GM21423 (cell line): ENCODE measurements at regions not wholly inside any gene's neighbourhood (a gene's known extent, or its start where the extent isn't known, plus 50 kb on each side); places are given as distances from the start of the nearest gene placed in this dataset.
"Not testable (repeated sequence)": the region's sequence is repeated elsewhere in the genome, so short reads cannot be mapped to it uniquely, and the experiment has no call there.

ENCODE experiments used
- ATAC-seq: cut with Tn5 transposase; IDR thresholded peaks from one replicate; pipeline ENCODE4 v1.9.1; 2021; ENCODE audit warnings: mild to moderate bottlenecking, moderate library complexity; ENCODE audit not compliant: unreplicated experiment

DNA sequence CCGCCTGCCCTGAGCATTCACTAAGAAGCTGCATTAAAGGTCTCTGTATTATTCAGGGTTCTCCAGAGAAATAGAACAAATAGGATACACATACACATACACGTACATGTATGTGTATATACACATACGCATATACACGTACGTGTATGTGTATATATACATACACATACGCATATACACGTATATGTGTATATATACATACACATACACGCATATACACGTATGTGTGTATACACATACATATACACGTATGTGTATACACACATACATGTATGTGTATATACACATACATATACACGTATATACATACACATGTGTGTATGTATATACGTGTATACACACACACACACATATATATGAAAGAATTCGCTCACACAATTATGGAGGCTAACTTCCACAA, 108.9 kb upstream of the BARHL2 start:
- no peak for ATAC-seq

- ATAC-seq, result no peak
Observed at GRCh38 chr1:90824551-90824950, 107.4 kb upstream of the BARHL2 start.

DNA sequence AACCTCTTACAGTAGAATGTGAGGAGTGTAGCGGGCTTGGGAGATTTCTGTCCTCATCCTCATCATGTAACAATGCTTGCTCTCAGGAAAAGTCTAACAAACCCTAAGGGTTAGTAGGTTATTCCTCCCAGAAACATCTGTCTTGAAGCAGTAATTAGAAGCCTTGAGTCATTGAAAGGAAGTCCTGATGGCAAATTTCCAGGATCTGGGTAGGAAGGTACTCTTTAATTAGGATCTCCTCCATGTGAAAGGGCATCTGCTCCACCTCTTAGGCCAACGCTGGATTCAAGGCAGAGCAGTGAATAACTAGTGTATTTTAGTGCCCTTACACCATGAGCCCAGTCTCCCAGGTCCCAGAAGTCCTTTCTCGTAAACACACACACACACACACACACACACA, 106.6 kb upstream of the BARHL2 start:
- ATAC-seq, result no peak

- no peak for ATAC-seq
Observed at GRCh38 chr1:90821788-90822359, 104.8 kb upstream of the BARHL2 start.

- ATAC-seq, result no peak
Observed at GRCh38 chr1:90821152-90821787, 104.2 kb upstream of the BARHL2 start.

- no peak for ATAC-seq
Observed at GRCh38 chr1:90820745-90821144, 103.6 kb upstream of the BARHL2 start.

DNA sequence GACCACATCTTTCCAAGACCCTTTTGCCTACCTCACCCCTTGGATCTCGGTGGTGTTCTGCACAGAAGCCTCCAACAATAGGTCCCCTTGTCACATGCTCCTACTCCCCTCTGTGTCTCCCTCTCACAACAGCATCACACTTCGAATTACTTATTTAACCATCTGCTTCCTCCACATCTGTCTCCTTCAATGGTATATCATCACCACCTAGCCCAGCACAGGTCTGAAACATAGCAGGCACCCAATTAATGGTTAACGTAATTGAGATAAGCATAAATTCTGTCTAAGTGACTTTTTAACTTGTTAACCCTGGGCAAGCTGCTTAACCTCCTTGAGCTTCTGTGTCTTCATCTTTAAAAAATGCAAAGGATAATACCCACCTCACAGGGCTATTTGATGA, 100.3 kb upstream of the BARHL2 start:
- no peak for ATAC-seq

- ATAC-seq, result not testable (repeated sequence)
Observed at GRCh38 chr1:90812237-90812636, 95.1 kb upstream of the BARHL2 start.

DNA sequence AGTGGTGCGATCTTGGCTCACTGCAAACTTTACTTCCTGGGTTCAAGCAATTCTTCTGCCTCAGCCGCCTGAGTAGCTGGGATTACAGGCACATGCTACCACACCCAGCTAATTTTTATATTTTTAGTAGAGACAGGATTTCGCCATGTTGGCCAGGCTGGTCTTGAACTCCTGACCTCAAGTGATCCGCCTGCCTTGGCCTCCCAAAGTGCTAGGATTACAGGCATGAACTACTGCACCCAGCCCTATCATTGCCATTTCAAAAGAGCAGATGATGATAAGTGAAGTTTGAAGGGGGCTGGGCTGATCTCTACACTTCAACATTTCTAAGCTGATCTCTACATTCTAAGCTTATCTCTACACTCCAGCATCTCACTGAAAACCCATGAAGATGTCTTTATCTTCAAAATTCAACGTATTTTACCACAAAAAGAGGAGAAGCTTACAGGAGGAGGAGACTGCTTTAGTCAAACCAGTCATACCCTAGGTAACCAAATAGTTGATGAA, 94.4 kb upstream of the BARHL2 start:
- ATAC-seq, result not testable (repeated sequence)

DNA sequence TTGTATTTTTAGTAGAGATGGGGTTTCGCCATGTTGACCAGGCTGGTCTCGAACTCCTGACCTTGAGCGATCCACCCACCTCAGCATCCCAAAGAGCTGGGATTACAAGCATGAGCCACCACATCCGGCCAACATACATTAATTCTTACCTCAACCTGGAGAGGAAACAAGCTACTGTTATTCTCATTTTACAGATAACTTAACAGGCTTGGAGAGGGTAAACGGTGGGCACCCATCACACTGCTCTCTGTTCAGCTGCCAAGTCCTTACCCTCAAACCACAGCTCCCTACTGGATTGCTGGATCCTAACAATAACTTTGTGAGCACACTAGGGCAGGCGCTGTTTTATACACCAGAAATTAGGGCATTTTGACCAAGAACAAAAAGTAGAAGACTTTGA, 93.6 kb upstream of the BARHL2 start:
- no peak for ATAC-seq

DNA sequence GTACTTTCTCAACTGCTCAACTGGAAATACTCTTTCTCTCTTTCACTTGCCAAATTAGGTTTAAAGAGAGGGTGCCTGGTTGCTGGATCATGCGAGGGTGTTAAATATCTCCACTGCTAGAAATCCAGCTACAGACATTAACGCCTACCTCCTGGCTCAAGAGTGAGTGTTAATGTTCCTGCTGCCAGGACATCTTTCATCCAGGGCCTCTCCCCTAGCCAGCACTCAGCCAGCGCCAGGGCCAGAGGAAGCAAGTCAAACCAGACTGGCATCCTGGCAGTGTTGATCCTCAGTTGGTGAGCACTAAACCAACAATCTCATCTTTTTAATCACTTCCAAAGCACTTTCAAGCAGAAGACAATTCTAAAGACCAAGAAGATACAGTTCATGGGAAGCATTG, 92.9 kb upstream of the BARHL2 start:
- ATAC-seq, result no peak

DNA sequence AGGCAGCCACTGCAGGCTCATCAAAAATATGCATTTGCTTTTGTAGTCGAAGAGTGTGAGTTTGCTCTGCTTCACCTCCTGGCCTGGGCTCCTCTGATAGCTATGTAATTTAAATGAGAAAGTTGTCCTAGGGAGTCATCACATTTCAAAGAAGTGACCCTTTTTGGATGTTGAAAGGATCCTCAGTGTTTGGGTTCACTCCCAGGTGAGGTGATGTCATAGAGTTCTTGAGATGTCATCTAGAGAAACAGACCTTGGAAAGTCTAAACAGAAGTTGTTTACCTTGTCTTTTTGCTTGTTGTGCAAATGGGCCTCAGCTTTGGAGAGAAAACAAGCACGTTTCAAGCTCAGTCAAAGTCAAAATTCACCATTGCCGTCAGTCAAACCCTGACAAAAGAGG, 92.0 kb upstream of the BARHL2 start:
- ATAC-seq, result no peak

GRCh38 chr1:90807329-90807728, 90.2 kb upstream of the BARHL2 start:
- no peak for ATAC-seq

- ATAC-seq, result no peak
Observed at GRCh38 chr1:90802622-90803021, 85.5 kb upstream of the BARHL2 start.

DNA sequence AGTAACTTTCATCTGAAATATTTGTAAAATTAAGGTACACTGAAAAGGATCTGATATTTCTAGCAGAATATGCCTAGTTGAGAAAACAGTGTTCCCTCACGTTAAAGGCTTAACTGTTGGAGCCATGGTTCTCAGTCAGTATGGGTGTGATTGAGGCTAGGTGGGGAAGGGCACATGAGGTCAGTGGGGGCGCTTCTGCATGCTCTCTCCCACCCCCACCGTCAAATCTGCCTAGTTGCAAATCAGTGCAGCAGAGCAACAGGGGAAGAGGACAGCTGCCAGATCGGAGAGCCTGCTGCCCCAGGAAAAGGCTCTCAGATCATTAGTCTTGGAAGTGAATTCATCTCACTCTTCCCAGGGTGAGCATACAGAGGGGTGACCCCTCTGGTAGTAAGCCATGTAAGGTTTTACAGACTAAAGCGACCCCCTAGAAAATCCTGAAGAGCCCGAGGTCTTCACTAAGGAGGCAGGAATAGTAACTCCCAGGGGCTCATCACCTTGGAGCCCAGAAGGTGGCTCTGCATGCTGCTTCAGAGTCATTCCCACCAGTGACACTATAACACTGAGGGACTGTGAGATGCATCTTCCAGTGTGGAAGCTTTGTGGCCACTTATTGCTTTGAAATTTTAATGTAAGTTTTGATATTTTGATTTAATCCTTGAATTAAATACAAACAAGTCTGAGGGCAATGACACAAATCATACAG, 83.1 kb upstream of the BARHL2 start:
- ATAC-seq, result no peak

DNA sequence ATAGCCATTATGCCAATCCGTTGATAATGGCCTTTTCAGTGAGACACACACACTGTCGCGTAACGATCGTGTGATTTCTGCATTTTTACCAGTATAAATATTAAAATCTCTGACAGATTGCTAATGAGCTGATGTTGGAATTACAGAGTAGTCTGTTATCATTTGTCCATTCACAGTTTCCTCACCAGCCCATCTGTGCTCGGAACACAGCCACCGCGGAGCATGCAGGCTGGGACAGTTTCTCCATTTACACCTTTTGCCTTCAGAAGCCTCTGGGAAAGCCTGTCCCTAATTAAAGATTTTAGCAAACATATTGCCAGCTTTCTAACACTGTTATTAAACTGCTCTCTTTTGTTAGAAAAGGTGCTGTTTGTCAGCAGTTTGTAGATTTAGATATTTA, 82.2 kb upstream of the BARHL2 start:
- no peak for ATAC-seq

DNA sequence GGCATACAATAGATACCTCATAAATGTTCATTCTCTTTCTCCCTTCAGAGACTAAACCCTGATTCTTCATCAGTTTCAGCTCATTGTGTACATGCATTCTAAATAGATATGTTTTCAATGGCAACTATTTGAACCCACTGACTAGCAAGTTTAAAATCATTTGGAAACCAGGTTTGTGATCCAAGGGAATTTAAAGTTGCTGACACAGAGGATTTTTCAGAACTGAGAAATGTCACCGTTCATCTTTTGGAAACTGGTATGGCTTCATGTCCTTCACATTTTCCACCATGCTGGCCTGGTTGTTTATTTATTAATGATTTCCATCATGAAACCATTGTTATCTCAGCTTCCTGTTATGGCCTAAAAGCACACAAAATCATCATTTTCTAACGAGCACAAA, 81.8 kb upstream of the BARHL2 start:
- ATAC-seq, result no peak

- no peak for ATAC-seq
Observed at GRCh38 chr1:90798344-90798743, 81.2 kb upstream of the BARHL2 start.

GRCh38 chr1:90795431-90795830, 78.3 kb upstream of the BARHL2 start:
- no peak for ATAC-seq

- ATAC-seq, result no peak
Observed at GRCh38 chr1:90786709-90787108, 69.6 kb upstream of the BARHL2 start.

GRCh38 chr1:90784186-90784847, 67.2 kb upstream of the BARHL2 start:
- ATAC-seq, result no peak

GRCh38 chr1:90783181-90783580, 66.1 kb upstream of the BARHL2 start:
- ATAC-seq, result no peak
